MM.1S (cell line): ENCODE measurements at regions not wholly inside any gene's neighbourhood (a gene's known extent, or its start where the extent isn't known, plus 50 kb on each side); places are given as distances from the start of the nearest gene placed in this dataset.

Experiments used
- CTCF ChIP-seq: fragments of 300-600 bp; sonication (generic); IDR thresholded peaks from 2 replicates; pipeline ENCODE4 v1.5.1; 2016; ENCODE audit warnings: antibody characterized with exemption, low read length, mixed read lengths
- EZH2 ChIP-seq: fragments of 300-600 bp; sonication (generic); optimal IDR thresholded peaks from 2 replicates; pipeline ENCODE3; 2017; ENCODE audit warnings: low read depth, mild to moderate bottlenecking, antibody characterized with exemption, low read length, mixed read lengths
- EZH2phosphoT487 ChIP-seq: fragments of 300-600 bp; sonication (generic); IDR thresholded peaks from 2 replicates; pipeline ENCODE4 v1.6.1; 2018; ENCODE audit warnings: antibody characterized with exemption, low read length

- no peak for TF ChIP-seq EZH2
- TF ChIP-seq CTCF, result no peak
- TF ChIP-seq EZH2phosphoT487, result no peak
Observed at GRCh38 chr1:244288663-244289062, 163.0 kb downstream of the ADSS2 start.
